ENCODE measurements at regions not wholly inside any gene's neighbourhood (a gene's known extent, or its start where the extent isn't known, plus 50 kb on each side); places are given as distances from the start of the nearest gene placed in this dataset.

DNA sequence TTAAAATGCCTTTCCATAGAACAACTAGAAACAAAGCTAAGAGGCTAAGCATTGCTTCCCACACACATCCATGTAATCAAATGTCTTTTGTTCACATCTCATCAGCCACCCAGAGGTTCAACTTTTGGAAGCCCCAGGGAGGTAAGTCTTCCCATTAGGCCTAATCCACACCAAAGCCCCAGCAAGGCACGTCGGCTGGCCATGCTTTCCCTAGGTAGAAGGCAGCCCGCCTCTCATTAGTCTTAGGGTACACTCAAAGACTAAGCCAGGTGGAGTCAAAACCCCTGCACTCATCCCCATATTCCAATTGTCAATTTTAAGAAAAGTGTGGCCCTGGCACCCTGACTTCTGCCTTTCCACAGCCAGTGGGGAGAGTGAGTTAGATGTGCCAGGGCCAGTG, 87.9 kb downstream of the ATPSCKMT start:
- TF ChIP-seq, protein P1, sequence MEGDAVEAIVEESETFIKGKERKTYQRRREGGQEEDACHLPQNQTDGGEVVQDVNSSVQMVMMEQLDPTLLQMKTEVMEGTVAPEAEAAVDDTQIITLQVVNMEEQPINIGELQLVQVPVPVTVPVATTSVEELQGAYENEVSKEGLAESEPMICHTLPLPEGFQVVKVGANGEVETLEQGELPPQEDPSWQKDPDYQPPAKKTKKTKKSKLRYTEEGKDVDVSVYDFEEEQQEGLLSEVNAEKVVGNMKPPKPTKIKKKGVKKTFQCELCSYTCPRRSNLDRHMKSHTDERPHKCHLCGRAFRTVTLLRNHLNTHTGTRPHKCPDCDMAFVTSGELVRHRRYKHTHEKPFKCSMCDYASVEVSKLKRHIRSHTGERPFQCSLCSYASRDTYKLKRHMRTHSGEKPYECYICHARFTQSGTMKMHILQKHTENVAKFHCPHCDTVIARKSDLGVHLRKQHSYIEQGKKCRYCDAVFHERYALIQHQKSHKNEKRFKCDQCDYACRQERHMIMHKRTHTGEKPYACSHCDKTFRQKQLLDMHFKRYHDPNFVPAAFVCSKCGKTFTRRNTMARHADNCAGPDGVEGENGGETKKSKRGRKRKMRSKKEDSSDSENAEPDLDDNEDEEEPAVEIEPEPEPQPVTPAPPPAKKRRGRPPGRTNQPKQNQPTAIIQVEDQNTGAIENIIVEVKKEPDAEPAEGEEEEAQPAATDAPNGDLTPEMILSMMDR (IDR thresholded peaks at IDR 0.05), result no peak
- TF ChIP-seq EP300 (IDR thresholded peaks at IDR 0.05), result no peak
- no peak for TF ChIP-seq POLR2A (IDR thresholded peaks at IDR 0.05)

Data from gastroesophageal sphincter (tissue), 3 donors.